Prostate gland (tissue), 2 donors: ENCODE measurements at regions not wholly inside any gene's neighbourhood (a gene's known extent, or its start where the extent isn't known, plus 50 kb on each side); places are given as distances from the start of the nearest gene placed in this dataset.

ENCODE experiments used
- DNase-seq: peaks from one replicate; pipeline ENCODE4 v3.0.0-alpha.2; 2019; ENCODE audit warnings: low spot score
- H3K27ac ChIP-seq, 2 donors: fragments of 200-600 bp; sonication (generic); 2 replicates each; pipeline ENCODE4 v1.5.1; 2017 to 2019
- H3K27me3 ChIP-seq: fragments of 200-600 bp; sonication (generic); replicated peaks from 2 replicates; pipeline ENCODE4 v1.5.1; 2019; ENCODE audit not compliant: insufficient read depth
- H3K36me3 ChIP-seq, 2 donors: fragments of 200-600 bp; sonication (generic); 1 replicate in 1 of 2; 2 replicates in 1 of 2; pipeline versions ENCODE4 v1.5.1 to v1.8.1; 2017 to 2019
- H3K4me1 ChIP-seq: fragments of 200-600 bp; sonication (generic); replicated peaks from 2 replicates; pipeline ENCODE4 v1.5.1; 2019
- H3K4me3 ChIP-seq, 2 donors: fragments of 200-600 bp; sonication (generic); 2 replicates each; pipeline ENCODE4 v1.5.1; 2017 to 2019
- H3K9me3 ChIP-seq: fragments of 200-600 bp; sonication (generic); 2 replicates; pipeline ENCODE4 v1.5.1; 2017
- CTCF ChIP-seq, 4 experiments: fragments of 200-600 bp in 2 of 4; fragments of 450-650 bp in 2 of 4; sonication (generic) in 2 of 4; IDR thresholded peaks; 1 replicate in 3 of 4; 2 replicates in 1 of 4; pipeline ENCODE4 v1.5.1; 2016 to 2019; ENCODE audit warnings: antibody characterized with exemption in 4 of 4, mild to moderate bottlenecking in 2 of 4, moderate library complexity in 2 of 4
- POLR2A ChIP-seq: fragments of 450-650 bp; IDR thresholded peaks from one replicate; pipeline ENCODE4 v1.6.1; 2016; ENCODE audit warnings: antibody characterized with exemption, mild to moderate bottlenecking
- POLR2AphosphoS5 ChIP-seq: sonication (generic); formaldehyde crosslinking; IDR thresholded peaks from one replicate; pipeline ENCODE4 v1.6.1; 2017; ENCODE audit warnings: antibody characterized with exemption
- WGBS: methylation state at CpG from one replicate; pipeline ENCODE4 v1.1.5; 2018; 5-methylcytosine and 5-hydroxymethylcytosine counted together
- intact Hi-C: fragments of 100-400 bp; cut with DNase I; formaldehyde crosslinking; loops from one replicate; pipeline ENCODE4 v1.14.2; 2022

DNA sequence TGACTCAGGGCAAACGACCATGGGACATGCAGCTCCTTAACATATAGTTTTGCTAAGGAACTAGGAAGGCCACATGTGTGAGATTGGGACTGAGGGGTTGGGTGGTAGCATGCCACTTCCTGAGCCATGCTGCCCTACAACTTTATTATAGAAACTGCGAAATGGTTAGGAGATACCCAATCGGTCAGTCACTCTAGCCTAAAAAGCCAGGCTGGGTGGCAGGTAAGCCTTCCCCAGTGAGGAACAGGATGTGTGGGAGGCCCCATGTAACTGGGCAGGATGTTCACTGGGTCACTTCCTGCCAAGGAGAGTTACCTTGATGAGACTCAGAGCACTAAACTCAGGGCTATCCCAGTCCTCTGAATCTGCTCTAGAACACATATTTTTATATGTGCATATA, 123.5 kb downstream of the MAP3K7 start:
- H3K27me3 ChIP-seq, result no peaks in the 10 kb centered on the region
- intact Hi-C loops, result no loop called here
- H3K9me3 ChIP-seq, result no peaks in the 10 kb centered on the region
- H3K4me3 ChIP-seq, result no peak overlapping the region
- no peak for TF ChIP-seq CTCF (IDR thresholded peaks at IDR 0.05)
- no peak for TF ChIP-seq POLR2AphosphoS5
- no peak for TF ChIP-seq POLR2A
- DNase-seq, result no peak
- H3K36me3 ChIP-seq, result no peaks in the 10 kb centered on the region
- WGBS, result 90% methylated on average over 3 of the region's 3 CpGs
- H3K4me1 ChIP-seq, result no peaks in the 10 kb centered on the region
- no peak overlapping the region for H3K27ac ChIP-seq

DNA sequence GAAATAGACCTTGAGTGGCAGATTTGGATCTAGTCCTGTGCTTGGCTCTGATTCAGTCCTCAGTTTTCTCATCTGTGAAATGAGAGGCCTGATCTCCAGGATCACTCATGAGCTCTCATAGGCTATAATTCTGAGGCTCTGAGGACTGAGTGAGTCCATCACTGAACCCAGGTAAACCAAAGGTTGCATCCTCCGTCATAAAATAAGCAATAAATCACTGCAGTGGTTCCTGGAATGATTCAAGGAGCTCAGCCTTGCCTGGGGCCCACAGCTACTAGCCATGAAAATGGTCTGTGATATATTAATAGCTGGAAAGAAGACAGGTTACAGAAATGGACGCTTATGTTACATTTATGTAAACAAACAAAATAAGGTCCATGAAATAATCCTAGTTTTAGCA, 124.8 kb downstream of the MAP3K7 start:
- 66% methylated on average over 2 of the region's 2 CpGs for WGBS
- TF ChIP-seq POLR2A, result no peak
- no peak for TF ChIP-seq POLR2AphosphoS5
- no peak for TF ChIP-seq CTCF (IDR thresholded peaks at IDR 0.05)
- Histone ChIP-seq H3K4me3 (no peak overlapping the region), H3K36me3 (no peaks in the 10 kb centered on the region), H3K4me1 (no peaks in the 10 kb centered on the region), H3K27ac (no peak overlapping the region), H3K9me3 (no peaks in the 10 kb centered on the region), H3K27me3 (no peaks in the 10 kb centered on the region)
- DNase-seq, result no peak
- intact Hi-C loops, result no loop called here

DNA sequence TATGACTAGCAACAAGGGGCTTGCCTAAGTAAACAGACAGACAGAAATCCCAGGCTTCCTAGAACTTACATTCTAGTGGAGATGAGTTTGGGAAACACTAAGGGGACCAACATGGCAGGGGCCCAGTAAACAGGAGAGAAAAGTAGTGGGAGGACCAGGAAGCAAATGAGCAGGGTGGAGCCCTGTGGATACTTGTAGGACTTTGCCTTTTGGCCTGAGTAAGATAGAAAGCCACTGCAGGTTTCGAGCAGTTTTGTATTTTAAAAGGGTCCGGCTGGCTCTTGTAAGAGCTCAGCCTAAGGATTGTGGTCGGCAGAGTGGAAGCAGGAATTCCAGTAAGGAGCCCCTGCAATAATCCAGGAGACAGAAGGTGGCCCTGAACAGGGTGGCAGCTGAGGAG, 125.5 kb downstream of the MAP3K7 start:
- no peak for TF ChIP-seq POLR2A
- TF ChIP-seq POLR2AphosphoS5, result no peak
- TF ChIP-seq CTCF (IDR thresholded peaks at IDR 0.05), result no peak

GRCh38 chr6:90460051-90460450, 126.8 kb downstream of the MAP3K7 start:
- intact Hi-C loops, result no loop called here
- no peak overlapping the region for H3K27ac ChIP-seq
- WGBS, result 86% methylated on average over 5 of the region's 5 CpGs

More for the DNA sequence above, 125.5 kb downstream of the MAP3K7 start:
- DNase-seq, result no peak
- intact Hi-C loops, result no loop called here
- H3K27me3 ChIP-seq, result no peaks in the 10 kb centered on the region
- WGBS, result 97% methylated on average over 3 of the region's 3 CpGs
- no peaks in the 10 kb centered on the region for H3K4me1 ChIP-seq
- no peaks in the 10 kb centered on the region for H3K36me3 ChIP-seq
- no peak overlapping the region for H3K27ac ChIP-seq
- no peak overlapping the region for H3K4me3 ChIP-seq
- no peaks in the 10 kb centered on the region for H3K9me3 ChIP-seq

DNA sequence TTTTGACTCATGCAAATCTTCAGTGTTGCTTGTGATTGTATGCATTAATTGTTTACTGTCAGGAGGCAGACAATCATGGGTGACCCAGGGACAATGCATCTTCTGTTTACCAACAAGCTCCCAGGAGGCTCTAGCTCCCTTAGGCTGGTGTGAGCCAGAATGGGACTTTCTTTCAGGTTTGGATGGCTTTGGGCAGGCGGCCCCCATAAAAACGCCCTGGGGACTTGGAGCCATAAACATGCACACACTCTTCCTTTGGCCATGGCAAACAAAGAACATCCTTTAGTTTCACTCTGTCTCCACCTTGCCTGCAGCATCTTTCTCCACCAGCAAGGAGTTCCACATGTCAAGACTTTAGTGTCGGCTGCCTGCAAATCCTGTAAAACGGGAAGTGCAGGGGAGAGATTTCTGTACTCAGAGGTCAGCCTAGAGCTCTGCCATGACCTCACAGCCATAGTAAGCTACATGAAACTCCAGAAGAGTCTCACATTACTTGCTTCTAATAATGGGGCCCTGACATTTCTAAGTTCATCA, 127.6 kb downstream of the MAP3K7 start:
- no peak overlapping the region for H3K27ac ChIP-seq
- H3K36me3 ChIP-seq, result no peaks in the 10 kb centered on the region
- DNase-seq, result no peak
- intact Hi-C loops, result no loop called here
- no peaks in the 10 kb centered on the region for H3K9me3 ChIP-seq
- 47% methylated on average over 4 of the region's 4 CpGs for WGBS
- H3K27me3 ChIP-seq, result no peaks in the 10 kb centered on the region
- H3K4me1 ChIP-seq, result no peaks in the 10 kb centered on the region
- no peak overlapping the region for H3K4me3 ChIP-seq
- no peak for TF ChIP-seq POLR2A
- no peak for TF ChIP-seq POLR2AphosphoS5
- TF ChIP-seq CTCF (IDR thresholded peaks at IDR 0.05), result no peak

More at GRCh38 chr6:90460051-90460450, 126.8 kb downstream of the MAP3K7 start:
- no peaks in the 10 kb centered on the region for H3K9me3 ChIP-seq
- H3K4me3 ChIP-seq, result no peak overlapping the region
- DNase-seq, result no peak
- H3K36me3 ChIP-seq, result no peaks in the 10 kb centered on the region
- no peak for TF ChIP-seq POLR2AphosphoS5
- no peaks in the 10 kb centered on the region for H3K4me1 ChIP-seq
- H3K27me3 ChIP-seq, result no peaks in the 10 kb centered on the region
